UCSD-AML1 (cell line): ENCODE measurements at regions not wholly inside any gene's neighbourhood (a gene's known extent, or its start where the extent isn't known, plus 50 kb on each side); places are given as distances from the start of the nearest gene placed in this dataset.

ENCODE experiments used
- DNase-seq: peaks from one replicate; lab custom pipeline; 2025; ENCODE audit not compliant: unreplicated experiment; lab: John Stamatoyannopoulos, UW

GRCh38 chr17:72206376-72206775, 85.6 kb downstream of the SOX9 start:
- no peak for DNase-seq

- no peak for DNase-seq
These were observed 88.0 kb downstream of the SOX9 start for GRCh38 chr17:72208832-72209231.

- DNase-seq: no peak
These were observed 91.2 kb downstream of the SOX9 start for GRCh38 chr17:72212041-72212440.

GRCh38 chr17:72215490-72215889, 94.7 kb downstream of the SOX9 start:
- DNase-seq: no peak

- no peak for DNase-seq
These were observed 95.1 kb downstream of the SOX9 start for GRCh38 chr17:72215928-72216327.

GRCh38 chr17:72219137-72219823, 98.5 kb downstream of the SOX9 start:
- DNase-seq: no peak

GRCh38 chr17:72219824-72220493, 99.1 kb downstream of the SOX9 start:
- no peak for DNase-seq

- no peak for DNase-seq
These were observed 102.0 kb downstream of the SOX9 start for GRCh38 chr17:72222661-72223380.

GRCh38 chr17:72223866-72224291, 103.1 kb downstream of the SOX9 start:
- no peak for DNase-seq

- DNase-seq: no peak
These were observed 105.5 kb downstream of the SOX9 start for GRCh38 chr17:72226322-72226721.

- DNase-seq: no peak
These were observed 113.2 kb downstream of the SOX9 start for GRCh38 chr17:72233986-72234385.

- DNase-seq: no peak
These were observed 114.2 kb downstream of the SOX9 start for GRCh38 chr17:72234985-72235384.

GRCh38 chr17:72236980-72237633, 116.3 kb downstream of the SOX9 start:
- no peak for DNase-seq

- no peak for DNase-seq
These were observed 117.4 kb downstream of the SOX9 start for GRCh38 chr17:72238157-72238673.

- no peak for DNase-seq
These were observed 118.7 kb downstream of the SOX9 start for GRCh38 chr17:72239548-72239947.

GRCh38 chr17:72240333-72240732, 119.5 kb downstream of the SOX9 start:
- no peak for DNase-seq

GRCh38 chr17:72244494-72244893, 123.7 kb downstream of the SOX9 start:
- no peak for DNase-seq

GRCh38 chr17:72244956-72245355, 124.1 kb downstream of the SOX9 start:
- no peak for DNase-seq

- no peak for DNase-seq
These were observed 128.6 kb downstream of the SOX9 start for GRCh38 chr17:72249441-72249840.

- no peak for DNase-seq
These were observed 129.4 kb downstream of the SOX9 start for GRCh38 chr17:72250206-72250605.

- DNase-seq: no peak
These were observed 132.8 kb downstream of the SOX9 start for GRCh38 chr17:72253597-72253996.
